CD4-positive, alpha-beta T cell (primary cell): ENCODE measurements at regions not wholly inside any gene's neighbourhood (a gene's known extent, or its start where the extent isn't known, plus 50 kb on each side); places are given as distances from the start of the nearest gene placed in this dataset.

ENCODE experiments used
- ATAC-seq: fragments of 200-7000 bp; cut with Tn5 transposase; one replicate; pipeline ENCODE4 v1.10.0; 2022; ENCODE audit warnings: mild to moderate bottlenecking; ENCODE audit not compliant: poor library complexity
- CTCF ChIA-PET: fragments of 350-600 bp; sonication (Branson Sonifier 250); formaldehyde crosslinking; loops from one replicate; lab custom pipeline; 2021; ENCODE audit warnings: antibody characterized with exemption, inconsistent platforms; lab: Charles Lee
- POLR2A ChIA-PET: fragments of 350-600 bp; sonication (Branson Sonifier 250); formaldehyde crosslinking; loops from one replicate; lab custom pipeline; 2021; ENCODE audit warnings: antibody characterized with exemption, inconsistent platforms; lab: Charles Lee
- DNase-seq, 14 experiments: peaks; one replicate each; pipeline ENCODE4 v3.0.0-alpha.2; 2013 to 2020; ENCODE audit warnings: mixed read lengths in 2 of 14
- H3K27ac ChIP-seq, 2 donors: one replicate each; pipeline versions ENCODE4 v1.5.1 to v1.7.0; 2013; ENCODE audit warnings: low read length in 2 of 2, low read depth in 1 of 2, mild to moderate bottlenecking in 1 of 2
- H3K27me3 ChIP-seq, 2 experiments: 1 replicate in 1 of 2; 2 replicates in 1 of 2; pipeline versions ENCODE4 v1.6.1 to v1.7.0; 2013; ENCODE audit warnings: low read length in 2 of 2, control low read depth in 1 of 2, mild to moderate bottlenecking in 1 of 2, moderate library complexity in 1 of 2; ENCODE audit not compliant: insufficient read depth in 2 of 2, control insufficient read depth in 1 of 2
- H3K36me3 ChIP-seq: one replicate; pipeline ENCODE4 v1.6.1; 2013; ENCODE audit warnings: low read length, control low read depth; ENCODE audit not compliant: insufficient read depth
- H3K4me1 ChIP-seq: one replicate; pipeline ENCODE4 v1.6.1; 2013; ENCODE audit warnings: low read length, control low read depth; ENCODE audit not compliant: insufficient read depth
- H3K4me3 ChIP-seq: one replicate; pipeline ENCODE4 v1.5.1; 2013; ENCODE audit warnings: mild to moderate bottlenecking, low read length, moderate library complexity
- H3K9me3 ChIP-seq, 2 experiments: 1 replicate in 1 of 2; 2 replicates in 1 of 2; pipeline versions ENCODE4 v1.6.1 to v1.7.0; 2013; ENCODE audit warnings: low read length in 2 of 2, mild to moderate bottlenecking in 2 of 2, control low read depth in 1 of 2, moderate library complexity in 1 of 2; ENCODE audit not compliant: control insufficient read depth in 1 of 2, insufficient read depth in 1 of 2
- H3K27ac Mint-ChIP-seq: one replicate; pipeline ENCODE4 v1.8.0; 2020; ENCODE audit warnings: mixed read lengths
- H3K27me3 Mint-ChIP-seq: one replicate; pipeline ENCODE4 v1.8.0; 2021; ENCODE audit warnings: mixed read lengths
- H3K36me3 Mint-ChIP-seq: one replicate; pipeline ENCODE4 v1.8.0; 2021; ENCODE audit warnings: low read depth, mixed read lengths
- H3K4me1 Mint-ChIP-seq: one replicate; pipeline ENCODE4 v1.8.0; 2021; ENCODE audit warnings: low read depth, mixed read lengths
- H3K4me3 Mint-ChIP-seq: one replicate; pipeline ENCODE4 v1.8.0; 2020; ENCODE audit warnings: mild to moderate bottlenecking, mixed read lengths
- H3K9me3 Mint-ChIP-seq: one replicate; pipeline ENCODE4 v1.8.0; 2020; ENCODE audit warnings: mixed read lengths
- CTCF ChIP-seq: fragments of 200-600 bp; IDR thresholded peaks from one replicate; pipeline ENCODE4 v1.8.0; 2022; ENCODE audit warnings: antibody characterized with exemption, mild to moderate bottlenecking
- intact Hi-C, 2 experiments: fragments of 100-400 bp; cut with DNase I in 1 of 2; cut with micrococcal nuclease in 1 of 2; formaldehyde crosslinking; loops; one replicate each; pipeline versions ENCODE4 v1.15.1 to v1.9.0; 2023 to 2025; cut with DNase I, micrococcal nuclease

GRCh38 chr3:187977659-187978058 is 176.3 kb upstream of the LPP start:
- no peak overlapping the region for H3K4me3 ChIP-seq
- ATAC-seq (no peak), DNase-seq (no peak)
- H3K9me3 ChIP-seq, result no peaks in the 10 kb centered on the region
- H3K36me3 Mint-ChIP-seq, result no peaks in the 10 kb centered on the region
- H3K4me1 ChIP-seq, result peaks cover 56% of the 10 kb centered on the region
- CTCF ChIA-PET, result interaction anchor here (0.5 to 1.4 kb wide), 2 partner anchors 235 to 1689 kb away, joined by 3 to 4 read pairs; no protein-coding TSS in a partner anchor
- intact Hi-C loops, result loop anchor here in 1 of 2 experiments (5.0 kb wide), 1 partner anchor 185 kb away; no protein-coding TSS in a partner anchor
- POLR2A ChIA-PET, result no interaction called here
- H3K9me3 Mint-ChIP-seq, result no peaks in the 10 kb centered on the region
- H3K4me1 Mint-ChIP-seq, result peaks cover 65% of the 10 kb centered on the region
- no peak overlapping the region for H3K4me3 Mint-ChIP-seq
- H3K27ac ChIP-seq, result no peak overlapping the region
- peak overlapping the region; percentile 86 for H3K27ac Mint-ChIP-seq
- no peaks in the 10 kb centered on the region for H3K36me3 ChIP-seq
- H3K27me3 Mint-ChIP-seq, result no peaks in the 10 kb centered on the region
- H3K27me3 ChIP-seq, result no peaks in the 10 kb centered on the region
- no peak for TF ChIP-seq CTCF

- POLR2A ChIA-PET, result interaction anchor here (1.0 to 1.3 kb wide), 2 partner anchors 17 to 233 kb away, joined by 3 to 5 read pairs; partner anchors contain the start of gene BCL6
- H3K27ac ChIP-seq, result peak overlapping the region in 1 of 2 donors; percentile 38
- peaks cover 65% of the 10 kb centered on the region for H3K4me1 Mint-ChIP-seq
Measured at GRCh38 chr3:187978433-187979011, 175.4 kb upstream of the LPP start.

DNA sequence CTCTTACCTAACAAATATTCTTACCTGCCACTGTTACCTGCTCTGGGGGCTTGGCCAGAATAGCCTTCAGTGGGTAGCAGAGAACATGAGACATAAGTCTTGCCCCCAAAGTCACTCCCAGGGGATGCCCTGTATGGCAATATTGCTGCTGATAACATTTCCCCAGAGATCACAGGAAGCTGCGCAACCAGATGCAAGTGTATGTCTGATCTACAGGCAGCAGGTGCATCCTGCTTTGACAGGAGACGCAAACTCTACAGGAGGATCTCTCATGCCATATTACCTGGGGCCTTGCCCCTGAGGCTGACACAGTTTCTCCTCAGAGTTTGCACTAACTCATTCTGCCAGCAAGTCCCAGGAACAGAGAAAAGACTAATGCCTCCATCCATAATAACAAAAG is 174.4 kb upstream of the LPP start:
- no peak overlapping the region for H3K4me3 ChIP-seq
- ATAC-seq, result peak; percentile 72
- TF ChIP-seq CTCF, result no peak
- H3K9me3 Mint-ChIP-seq, result no peaks in the 10 kb centered on the region
- H3K27ac ChIP-seq, result peak overlapping the region in 1 of 2 donors; percentile 38
- peak overlapping the region; percentile 65 for H3K4me3 Mint-ChIP-seq
- ChIA-PET CTCF (interaction anchor here (1.1 kb wide), 1 partner anchor 239 kb away, joined by 4 read pairs; no protein-coding TSS in a partner anchor), POLR2A (interaction anchor here (0.7 to 1.3 kb wide), 3 partner anchors 18 to 234 kb away, joined by 3 to 5 read pairs (median 3); partner anchors contain the start of genes BCL6 and LPP)
- H3K4me1 ChIP-seq, result peaks cover 48% of the 10 kb centered on the region
- H3K9me3 ChIP-seq, result no peaks in the 10 kb centered on the region
- intact Hi-C loops, result loop anchor here in 1 of 2 experiments (5.0 kb wide), 1 partner anchor 183 kb away; no protein-coding TSS in a partner anchor
- peaks cover 57% of the 10 kb centered on the region for H3K4me1 Mint-ChIP-seq
- no peaks in the 10 kb centered on the region for H3K27me3 ChIP-seq
- no peaks in the 10 kb centered on the region for H3K27me3 Mint-ChIP-seq
- H3K36me3 Mint-ChIP-seq, result no peaks in the 10 kb centered on the region
- no peaks in the 10 kb centered on the region for H3K36me3 ChIP-seq
- peak in 13 of 14 experiments; percentile 22 to 78 (median 41) for DNase-seq
- H3K27ac Mint-ChIP-seq, result peak overlapping the region; percentile 86

More at GRCh38 chr3:187978433-187979011, 175.4 kb upstream of the LPP start:
- ATAC-seq (no peak), DNase-seq (peak in 4 of 14 experiments; percentile 28 to 52 (median 39))
- intact Hi-C loops, result loop anchor here in 1 of 2 experiments (5.0 kb wide), 1 partner anchor 184 kb away; no protein-coding TSS in a partner anchor
- peak overlapping the region; percentile 86 for H3K27ac Mint-ChIP-seq
- H3K27me3 Mint-ChIP-seq, result no peaks in the 10 kb centered on the region
- Histone ChIP-seq H3K4me3 (no peak overlapping the region), H3K4me1 (peaks cover 56% of the 10 kb centered on the region), H3K27me3 (no peaks in the 10 kb centered on the region), H3K9me3 (no peaks in the 10 kb centered on the region), H3K36me3 (no peaks in the 10 kb centered on the region)
- no peaks in the 10 kb centered on the region for H3K9me3 Mint-ChIP-seq
- no peaks in the 10 kb centered on the region for H3K36me3 Mint-ChIP-seq
- no peak for TF ChIP-seq CTCF
- CTCF ChIA-PET, result interaction anchor here (0.6 kb wide), 1 partner anchor 162 kb away, joined by 3 read pairs; no protein-coding TSS in a partner anchor
- H3K4me3 Mint-ChIP-seq, result no peak overlapping the region
